NCI-H1048 (cell line): ENCODE measurements at regions not wholly inside any gene's neighbourhood (a gene's known extent, or its start where the extent isn't known, plus 50 kb on each side); places are given as distances from the start of the nearest gene placed in this dataset.
"Not testable (repeated sequence)": the region's sequence is repeated elsewhere in the genome, so short reads cannot be mapped to it uniquely, and the experiment has no call there.

ENCODE experiments used
- DNase-seq: peaks from one replicate; lab custom pipeline; 2025; lab: John Stamatoyannopoulos, UW

DNA sequence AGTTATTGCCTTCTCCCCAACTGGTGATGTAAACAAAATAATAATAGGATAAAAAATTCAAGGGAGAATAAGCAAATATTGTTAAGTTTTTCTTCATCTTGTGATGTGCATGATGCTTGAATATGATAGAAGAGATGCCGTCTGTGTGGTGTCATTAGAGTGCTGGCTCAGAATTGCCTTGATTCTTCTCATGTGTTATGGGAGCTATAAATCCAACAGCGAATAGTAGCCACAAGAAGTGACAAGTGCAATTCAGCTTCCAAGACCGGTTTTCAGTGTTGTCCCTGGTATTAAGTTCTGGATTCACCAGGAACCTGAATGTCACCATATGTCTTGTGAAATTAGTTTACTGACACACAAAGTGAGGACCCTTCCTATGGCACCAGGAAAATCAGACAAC, 547.0 kb downstream of the NSUN3 start:
- no peak for DNase-seq

DNA sequence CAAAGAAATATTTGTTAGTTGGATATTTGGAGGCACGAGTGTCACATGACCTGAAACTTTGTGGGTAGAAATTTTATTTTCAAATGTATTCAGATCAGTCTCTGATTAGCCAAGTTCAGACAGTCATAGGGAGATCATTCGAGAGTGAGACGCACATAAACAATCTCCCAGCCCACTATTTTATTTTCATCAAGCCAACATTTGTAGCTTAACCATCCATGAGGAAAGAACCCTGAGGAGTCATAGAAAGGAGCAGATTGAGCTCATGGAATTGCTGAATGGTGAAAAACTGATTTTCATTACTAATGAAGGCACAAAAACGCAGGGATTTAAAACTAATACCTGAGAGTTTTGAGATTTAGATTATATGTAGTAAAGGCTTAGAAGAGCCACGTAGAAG, 548.7 kb downstream of the NSUN3 start:
- DNase-seq, result no peak

DNA sequence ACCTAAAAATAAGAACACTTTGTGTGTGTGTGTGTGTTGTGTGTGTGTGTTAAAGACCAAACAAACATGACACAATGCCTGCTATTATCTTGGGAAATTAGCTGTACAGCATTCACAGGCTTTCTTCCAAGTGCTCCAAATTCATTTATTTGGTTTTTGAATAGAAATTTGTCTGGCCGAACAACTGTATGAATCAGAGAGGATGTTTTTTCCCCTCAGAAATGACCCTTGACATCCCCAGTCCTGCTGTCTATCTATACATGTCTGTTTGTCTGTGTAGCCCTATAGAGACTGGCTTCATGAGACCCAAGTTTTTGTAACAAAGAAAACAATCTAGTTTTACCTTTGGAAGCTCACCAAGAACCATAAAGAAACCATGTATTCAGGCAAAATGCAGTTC, 549.8 kb downstream of the NSUN3 start:
- DNase-seq, result no peak

DNA sequence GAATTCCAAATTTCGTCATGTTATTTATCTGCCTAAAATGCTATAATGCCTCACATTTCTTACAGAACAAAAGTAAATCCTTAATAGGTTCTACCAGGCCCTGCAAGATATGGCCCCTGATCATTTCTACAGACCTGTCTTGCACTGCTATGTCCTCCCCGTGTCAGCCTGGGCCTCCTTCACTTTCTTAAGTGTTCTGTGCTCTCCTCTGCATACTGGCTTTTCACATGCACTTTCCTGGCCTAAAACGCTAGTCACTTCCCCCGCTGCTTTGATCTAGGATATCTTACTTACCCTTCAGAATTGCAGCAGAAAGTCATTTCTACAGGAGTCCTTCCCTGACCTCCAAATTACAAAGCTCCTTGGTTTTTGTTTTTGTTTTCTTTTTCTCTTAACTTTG, 551.3 kb downstream of the NSUN3 start:
- DNase-seq, result no peak

DNA sequence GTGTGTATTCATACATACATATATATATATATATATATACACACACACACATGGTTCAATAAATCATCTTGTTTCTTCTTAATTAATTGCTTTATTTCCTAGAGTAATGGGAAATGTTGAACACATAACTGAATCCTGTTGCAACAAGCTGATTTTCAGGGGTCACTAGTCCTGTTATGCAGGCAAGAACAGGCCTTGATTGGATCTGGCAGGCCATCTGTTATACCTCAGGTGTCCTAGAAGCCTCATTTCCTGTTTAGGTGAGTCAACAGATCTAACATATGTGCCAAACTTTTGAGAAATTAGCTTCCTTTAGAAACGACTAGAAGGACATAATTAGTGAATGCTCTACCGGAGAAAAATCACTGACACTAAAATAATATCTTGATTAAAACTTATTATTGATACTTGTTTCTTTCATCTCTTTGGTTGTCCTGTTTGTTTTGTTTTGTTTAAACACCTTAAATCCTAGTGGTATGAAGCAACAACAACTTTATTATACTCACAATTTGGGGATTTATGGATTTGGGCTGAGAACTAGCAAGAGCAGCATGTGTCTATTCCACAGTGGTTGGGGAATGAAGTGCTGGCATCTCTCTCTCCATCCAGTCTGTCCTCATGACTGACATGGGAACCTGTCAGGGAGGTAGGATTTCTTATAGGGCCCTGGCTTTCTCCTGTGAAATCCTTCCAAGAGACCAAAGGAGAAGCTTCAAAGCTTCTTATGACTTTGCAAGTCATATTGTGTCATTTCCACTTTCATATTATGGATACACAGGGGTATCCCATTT, 552.6 kb downstream of the NSUN3 start:
- DNase-seq, result no peak

DNA sequence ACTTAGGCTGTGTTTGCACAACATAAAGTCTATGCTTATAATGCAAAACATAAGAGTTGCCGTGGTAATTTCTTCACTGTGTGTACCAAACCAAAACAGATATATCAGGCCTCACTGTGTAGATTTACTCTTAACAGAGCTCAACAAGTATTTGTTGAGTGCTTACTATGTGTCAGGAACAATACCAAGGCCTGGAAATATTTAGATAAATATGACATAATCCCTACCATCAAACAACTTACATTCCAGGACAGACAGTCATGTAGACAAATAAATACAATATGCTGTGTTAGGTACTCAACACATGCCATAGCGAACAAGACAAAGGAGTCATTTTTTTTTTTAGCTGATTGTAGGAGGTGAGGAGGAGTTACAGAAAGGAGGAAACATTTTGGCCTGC, 554.0 kb downstream of the NSUN3 start:
- DNase-seq, result no peak

DNA sequence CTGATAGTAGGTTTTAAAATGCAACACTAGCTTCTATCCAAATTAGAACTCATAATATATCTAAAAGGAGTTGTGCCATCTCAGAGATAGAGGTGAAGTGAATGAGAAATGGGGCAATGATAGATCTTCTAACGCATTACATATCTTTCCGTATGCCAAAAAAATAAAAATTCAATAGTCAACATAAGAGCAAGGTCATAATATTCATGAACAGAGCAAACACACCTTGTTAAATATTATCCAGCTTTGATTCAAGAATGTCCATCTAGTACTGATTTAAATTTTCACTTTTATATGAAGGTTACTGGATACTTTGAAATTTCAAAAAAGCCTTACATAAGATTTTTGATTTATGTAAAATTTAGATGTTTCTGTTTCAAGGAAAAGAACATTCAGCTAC, 554.5 kb downstream of the NSUN3 start:
- DNase-seq, result no peak

DNA sequence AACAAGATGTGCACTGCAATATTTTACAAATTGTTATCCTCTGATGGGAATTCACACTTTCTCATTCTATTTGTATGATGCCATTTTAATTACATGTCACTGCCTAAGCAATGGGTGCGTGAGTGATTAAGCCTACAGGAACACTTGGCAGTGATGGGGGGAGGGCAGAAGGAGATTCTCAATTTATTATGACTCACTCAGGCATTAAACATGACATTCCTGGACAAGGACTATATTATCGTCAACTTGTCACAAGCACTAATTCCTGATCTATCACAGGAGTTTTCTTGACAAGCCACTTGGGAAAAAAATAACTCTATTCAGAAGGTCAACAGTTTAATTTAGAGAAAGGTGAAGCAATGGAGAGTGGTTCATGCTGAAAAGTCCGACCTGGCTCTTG, 556.8 kb downstream of the NSUN3 start:
- no peak for DNase-seq

DNA sequence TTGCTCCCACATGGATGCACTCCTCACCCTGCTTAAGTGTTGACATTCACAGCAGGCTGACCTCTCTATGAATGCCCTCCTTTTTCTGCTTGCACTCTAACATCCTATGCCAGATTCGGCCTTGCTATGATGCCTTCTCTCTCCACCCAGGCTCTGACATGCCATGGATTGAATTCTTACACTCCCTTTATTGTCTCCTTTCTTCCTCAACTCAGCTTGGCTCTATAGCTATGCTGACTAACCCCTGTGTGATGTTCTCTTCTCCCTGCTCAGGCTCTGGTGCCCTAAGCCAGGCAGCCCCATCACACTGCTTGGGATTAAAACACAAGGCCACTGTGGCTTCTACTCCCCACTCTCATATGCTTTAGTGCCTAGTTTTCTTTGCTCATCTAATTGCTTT, 563.7 kb downstream of the NSUN3 start:
- DNase-seq, result no peak

DNA sequence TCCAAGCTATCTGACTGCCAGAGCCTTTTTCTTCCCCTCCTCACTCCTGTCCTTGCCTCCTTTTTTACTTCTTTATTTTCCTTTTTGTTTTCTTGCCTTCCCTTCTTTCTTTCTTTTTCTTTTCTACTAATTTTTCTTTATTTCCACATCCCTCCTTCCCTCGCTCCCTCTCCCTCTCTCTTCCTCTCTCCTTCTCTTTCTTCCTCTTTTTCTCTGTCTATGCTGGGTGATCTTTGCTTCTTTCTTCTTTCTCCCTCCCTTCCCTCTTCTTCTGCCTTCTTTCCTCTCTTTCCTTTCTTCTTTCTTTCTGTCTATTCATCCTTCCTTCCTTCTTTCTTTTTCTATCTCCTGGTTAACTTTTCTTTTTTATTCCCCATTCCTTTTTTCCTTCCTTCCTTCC, 564.8 kb downstream of the NSUN3 start:
- no peak for DNase-seq

DNA sequence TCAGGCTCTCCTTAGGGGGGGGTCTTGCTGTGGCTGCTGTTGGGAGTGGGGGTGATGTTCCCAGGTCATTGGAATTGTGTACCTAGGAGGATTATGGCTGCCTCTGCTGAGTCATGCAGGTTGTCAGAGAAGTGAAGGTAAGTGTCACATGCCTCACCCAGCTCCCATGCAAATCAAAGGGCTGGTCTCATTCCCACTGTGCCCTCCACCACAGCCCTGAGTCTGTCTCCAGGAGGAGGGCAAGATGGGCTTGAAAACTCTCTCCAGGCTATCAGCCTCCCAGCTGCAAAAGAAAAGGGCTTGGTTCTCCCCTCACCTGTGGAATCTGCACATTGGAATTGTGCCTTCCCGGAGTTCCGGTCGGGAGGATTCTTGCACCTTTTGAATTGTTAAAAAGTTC, 580.5 kb downstream of the NSUN3 start:
- no peak for DNase-seq

DNA sequence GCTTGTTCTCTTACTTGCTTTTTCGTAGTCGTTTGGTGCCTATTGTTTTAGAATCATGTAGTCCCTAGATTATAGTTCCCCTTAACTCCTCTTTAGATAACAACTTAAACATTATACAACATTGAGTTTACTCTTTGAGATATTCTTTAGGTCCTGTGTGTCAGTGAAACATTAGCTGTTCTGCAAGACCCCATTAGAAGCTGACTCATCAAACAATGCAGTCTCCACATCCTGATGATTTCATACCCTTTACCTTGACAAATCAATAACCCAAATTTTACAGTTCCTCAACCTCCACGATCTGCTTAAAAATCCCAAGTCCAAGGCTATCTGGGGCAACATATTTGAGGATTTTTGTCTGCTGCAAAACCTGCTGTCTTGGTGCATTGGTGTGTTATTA, 582.9 kb downstream of the NSUN3 start:
- no peak for DNase-seq

DNA sequence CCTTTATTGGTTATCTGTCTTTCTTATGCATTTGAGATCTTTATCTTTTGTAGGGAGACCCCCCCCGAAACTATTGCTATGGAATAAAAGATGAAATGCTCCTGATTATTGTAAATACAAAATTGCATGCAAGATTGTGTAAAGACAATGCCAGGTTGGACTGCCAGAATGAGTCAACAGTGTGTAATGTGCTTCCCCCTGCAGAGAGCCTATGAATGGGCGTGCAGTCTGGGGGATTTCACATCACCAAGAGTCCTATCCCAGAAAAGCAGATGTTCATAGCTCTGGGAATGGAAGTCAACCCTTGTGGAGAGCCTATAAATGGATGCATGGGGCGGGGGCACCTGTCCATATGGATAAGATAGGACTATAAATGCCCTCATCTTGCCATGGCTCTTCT, 584.3 kb downstream of the NSUN3 start:
- no peak for DNase-seq

DNA sequence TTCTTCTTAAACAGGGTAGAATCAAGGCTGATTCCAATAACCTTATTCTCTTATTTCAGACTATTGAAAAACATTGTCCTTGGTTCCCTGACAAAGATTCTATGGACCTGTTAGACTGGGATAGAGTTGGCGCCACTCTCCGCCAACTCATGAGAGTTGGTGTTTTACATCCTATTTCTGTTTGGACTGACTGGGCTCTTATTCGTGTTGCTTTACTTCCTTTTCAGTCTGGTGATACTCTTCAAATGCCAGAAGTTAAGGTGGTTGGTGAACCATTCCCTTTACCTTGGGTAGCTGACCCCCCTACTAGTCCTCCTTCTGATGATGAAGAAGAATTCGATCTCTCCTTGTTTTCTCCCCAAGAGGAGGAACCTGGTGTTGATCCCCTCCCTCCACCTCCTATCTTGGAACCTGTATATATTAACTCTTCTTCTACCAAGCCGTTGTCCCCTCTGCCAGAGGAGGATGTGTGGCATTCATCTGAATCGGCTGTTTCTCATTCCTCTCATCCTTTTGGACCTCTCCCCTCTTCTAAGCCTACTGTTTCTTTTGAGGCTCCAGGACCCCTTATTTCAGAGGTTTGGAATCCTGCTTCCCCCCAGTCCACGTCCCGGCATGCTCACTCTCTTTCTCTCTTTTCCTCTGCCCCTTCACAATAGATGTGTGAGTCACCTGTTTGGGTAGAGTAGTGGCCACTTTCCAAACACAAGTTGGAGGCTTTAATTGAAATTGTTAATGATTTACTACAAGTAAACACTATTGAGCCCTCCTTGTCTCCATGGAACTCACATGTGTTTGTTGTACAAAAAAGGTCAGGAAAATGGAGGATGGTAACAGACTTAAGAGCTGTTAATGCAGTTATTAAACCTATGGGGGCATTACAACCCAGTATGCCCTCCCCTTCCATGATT, 585.7 kb downstream of the NSUN3 start:
- DNase-seq, result not testable (repeated sequence)

DNA sequence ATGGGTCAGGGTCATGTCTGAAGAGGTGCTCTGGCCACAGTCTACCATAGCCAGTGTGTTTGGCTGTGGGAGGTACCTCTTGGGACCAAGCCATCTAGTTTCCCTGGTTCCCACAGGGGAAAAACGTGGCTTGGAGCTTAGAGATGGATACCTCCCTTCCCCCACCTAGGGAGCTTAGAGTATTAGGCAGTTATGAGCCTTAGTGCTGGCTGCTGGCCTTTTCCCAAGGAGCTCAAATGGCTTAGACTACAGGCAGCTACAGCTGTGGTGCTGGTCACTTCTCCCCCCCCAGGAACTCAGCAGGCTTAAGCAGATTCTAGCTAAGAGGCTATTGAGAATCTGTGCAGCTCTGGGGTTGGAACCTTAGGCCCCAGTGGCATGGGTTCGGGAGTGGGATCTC, 591.2 kb downstream of the NSUN3 start:
- DNase-seq, result no peak

DNA sequence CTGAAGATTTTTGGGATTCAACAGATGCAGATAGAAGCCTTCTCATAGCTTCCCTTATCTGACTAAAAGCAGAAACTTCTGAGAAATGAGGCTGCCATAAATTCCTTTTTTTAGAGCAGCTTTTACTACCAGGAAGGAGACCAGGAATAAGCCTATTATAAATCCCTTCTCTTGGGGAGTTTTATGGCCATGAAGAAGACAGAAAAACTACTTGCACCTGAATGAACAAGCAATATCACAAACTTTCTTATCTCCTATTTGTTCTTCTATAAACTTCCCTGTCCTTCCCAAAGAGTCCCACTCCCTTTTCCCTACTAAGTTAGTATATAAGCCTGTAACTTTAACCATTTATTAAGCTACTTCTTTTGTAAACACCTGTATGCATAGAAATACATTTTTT, 603.1 kb downstream of the NSUN3 start:
- DNase-seq, result no peak

DNA sequence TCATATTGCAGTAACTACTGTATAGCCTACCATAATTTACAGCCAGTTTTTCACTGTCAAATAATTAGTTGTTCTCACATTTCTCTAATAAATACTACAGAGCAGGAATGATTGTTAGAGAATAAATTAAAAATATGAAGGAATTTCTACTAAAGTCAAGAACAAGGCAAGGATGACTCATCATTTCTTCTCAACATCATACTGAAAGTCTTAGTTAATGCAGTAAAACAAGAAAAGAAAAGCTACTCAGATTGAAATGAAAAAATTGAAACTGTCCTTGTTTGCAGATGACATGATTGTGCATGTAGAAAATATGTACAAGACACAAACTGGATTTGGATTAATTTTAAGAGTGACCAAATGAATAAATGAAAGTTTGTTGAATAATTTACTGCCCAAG, 608.2 kb downstream of the NSUN3 start:
- no peak for DNase-seq

DNA sequence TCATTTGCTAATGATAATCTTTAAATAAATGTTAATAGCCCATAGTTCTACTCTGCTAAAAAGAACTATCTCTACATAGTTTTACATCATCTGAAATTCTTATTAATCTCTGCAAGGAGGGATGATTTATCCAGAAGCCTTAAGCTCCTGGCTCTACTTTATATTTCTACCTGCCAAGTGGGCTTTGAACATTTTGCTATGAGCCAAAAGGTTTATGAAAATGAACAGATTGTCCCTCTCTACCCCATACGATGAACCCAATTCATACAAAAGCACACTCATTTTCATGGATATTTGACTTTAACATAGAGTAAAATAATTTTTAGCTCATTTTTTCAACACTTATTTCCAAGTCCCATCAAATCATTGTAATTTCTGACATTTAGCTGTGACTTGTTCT, 611.0 kb downstream of the NSUN3 start:
- DNase-seq, result no peak

DNA sequence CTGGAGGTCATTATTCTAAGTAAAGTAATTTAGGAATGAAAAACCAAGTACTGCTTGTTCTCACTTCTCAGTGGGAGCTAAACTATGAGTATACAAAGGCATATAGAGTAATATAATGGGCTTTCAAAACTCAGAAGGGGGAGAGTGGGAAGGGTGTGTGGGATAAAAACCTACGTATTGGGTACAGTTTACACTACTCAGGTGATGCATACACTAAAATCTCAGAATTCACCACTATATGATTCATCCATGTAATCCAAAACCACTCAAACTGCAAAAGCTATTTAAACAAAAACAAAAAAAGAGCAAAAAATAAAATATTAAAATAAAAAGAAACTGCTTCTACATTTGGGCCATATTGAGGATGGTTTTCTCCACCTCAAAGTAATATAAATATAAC, 623.3 kb downstream of the NSUN3 start:
- DNase-seq, result no peak

DNA sequence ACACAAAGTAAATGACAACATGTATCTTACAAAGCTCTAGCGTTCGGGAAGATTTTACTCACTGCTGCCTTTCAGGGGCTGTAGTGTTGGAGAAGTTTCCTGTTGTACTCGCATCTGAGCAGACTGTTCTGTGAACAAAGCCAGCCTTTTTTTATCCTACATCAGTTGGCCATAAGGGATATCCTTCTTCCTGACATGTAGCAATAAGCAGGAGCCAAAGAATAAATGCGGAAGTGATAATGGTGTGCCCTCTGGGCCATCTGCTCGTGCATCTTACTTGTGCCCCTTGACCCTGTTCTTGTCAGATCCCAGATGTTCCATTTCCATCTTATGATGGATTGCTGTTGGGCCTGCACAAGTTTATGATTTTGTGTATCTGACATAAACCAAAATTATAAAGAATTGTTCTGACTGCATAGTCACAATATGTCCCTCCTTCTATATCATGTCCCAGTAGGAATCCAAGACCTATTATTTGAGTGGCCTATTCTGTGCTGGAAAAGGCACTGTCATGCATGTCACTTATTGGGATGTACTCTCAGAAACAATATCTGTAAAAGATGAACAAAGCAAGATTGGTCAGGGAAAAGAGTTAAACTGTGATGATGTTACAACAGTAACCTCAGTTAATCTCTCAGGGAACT, 631.3 kb downstream of the NSUN3 start:
- DNase-seq, result no peak

DNA sequence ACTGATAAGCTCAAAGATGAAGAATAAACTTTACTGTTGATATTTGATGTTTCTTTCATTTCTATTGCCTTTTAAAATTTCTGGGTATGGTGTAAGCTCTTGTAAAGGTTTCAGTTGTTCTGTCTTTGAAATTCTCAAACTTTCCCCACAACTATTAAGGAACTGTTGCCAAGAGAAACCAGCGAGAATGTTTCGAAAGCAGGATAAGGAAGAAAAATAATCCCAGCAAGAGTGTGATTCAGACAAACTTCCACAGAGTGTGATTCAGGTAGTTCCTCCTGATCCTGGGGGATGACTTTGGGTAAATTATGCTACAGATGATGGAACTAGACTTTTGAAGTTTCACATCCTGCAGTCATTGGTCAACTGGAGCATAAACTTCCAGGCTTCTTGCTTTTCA, 632.0 kb downstream of the NSUN3 start:
- no peak for DNase-seq

DNA sequence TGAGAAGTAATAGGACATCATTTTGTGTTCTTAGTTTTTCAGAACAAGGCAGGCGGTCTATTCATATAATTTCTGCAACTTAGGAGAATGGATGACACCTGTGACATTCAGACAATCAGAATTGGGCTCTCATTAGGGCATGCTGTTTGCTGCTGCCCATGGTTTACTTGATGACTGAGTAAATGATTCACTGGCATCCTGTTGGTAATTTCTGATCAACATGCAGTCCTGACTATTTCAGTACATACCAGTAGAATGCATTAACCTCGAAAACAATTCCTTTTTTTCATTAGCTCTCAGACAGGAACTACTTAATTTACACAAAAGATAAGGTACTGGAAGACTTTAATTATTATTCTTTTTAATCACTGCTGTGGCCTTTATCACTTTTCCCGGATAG, 641.6 kb downstream of the NSUN3 start:
- DNase-seq, result no peak
